ENCODE measurements at regions not wholly inside any gene's neighbourhood (a gene's known extent, or its start where the extent isn't known, plus 50 kb on each side); places are given as distances from the start of the nearest gene placed in this dataset.

- Histone ChIP-seq H3K4me1 (ENCODE audit: control insufficient read depth, insufficient read depth, low read length) (no peaks in the 10 kb centered on the region), H3K27ac (ENCODE audit: extremely low read depth, low read depth, low read length) (no peak overlapping the region), H3K9me3 (ENCODE audit: control insufficient read depth, insufficient read depth, low read depth, low read length) (no peaks in the 10 kb centered on the region), H3K4me3 (ENCODE audit: low read depth, low read length) (no peak overlapping the region), H3K36me3 (ENCODE audit: control insufficient read depth in 2 of 2, insufficient read depth in 1 of 2, low read length in 2 of 2) (no peaks in the 10 kb centered on the region)
- POLR2A ChIA-PET, result no interaction called here
- TF ChIP-seq BCL11B (tag by site-specific recombination; IDR thresholded peaks at IDR 0.05; ENCODE audit: low read depth) (no peak), REST (tag by site-specific recombination; IDR thresholded peaks at IDR 0.05) (no peak), ZNF302 (tag by site-specific recombination; IDR thresholded peaks at IDR 0.05; ENCODE audit: low read depth) (no peak), PRDM2 (tag by site-specific recombination; IDR thresholded peaks at IDR 0.05; ENCODE audit: borderline replicate concordance) (no peak), HOXA7 (CRISPR knock-in tag; IDR thresholded peaks at IDR 0.05; ENCODE audit: borderline replicate concordance) (no peak), ZNF10 (tag by site-specific recombination; IDR thresholded peaks at IDR 0.05) (no peak)
- CTCF ChIA-PET, result no interaction called here
Measured at GRCh38 chr14:82492157-82492556, 958.5 kb upstream of the SEL1L start.

GRCh38 chr14:82500222-82500621 lies 966.6 kb upstream of the SEL1L start:
- no peaks in the 10 kb centered on the region for H3K36me3 ChIP-seq (ENCODE audit: control insufficient read depth in 2 of 2, insufficient read depth in 1 of 2, low read length in 2 of 2)
- H3K9me3 ChIP-seq (ENCODE audit: control insufficient read depth, insufficient read depth, low read depth, low read length), result no peaks in the 10 kb centered on the region
- no peak overlapping the region for H3K4me3 ChIP-seq (ENCODE audit: low read depth, low read length)
- no peak for TF ChIP-seq REPIN1 (tag by site-specific recombination; IDR thresholded peaks at IDR 0.05; ENCODE audit: low read depth)
- no peak for TF ChIP-seq ZNF239 (tag by site-specific recombination; IDR thresholded peaks at IDR 0.05)
- no peak for TF ChIP-seq ZNF660 (tag by site-specific recombination; IDR thresholded peaks at IDR 0.05)
- no peak for TF ChIP-seq ZNF18 (tag by site-specific recombination; IDR thresholded peaks at IDR 0.05)
- TF ChIP-seq ZNF621 (tag by site-specific recombination; IDR thresholded peaks at IDR 0.05), result no peak
- no peak for TF ChIP-seq ZNF157 (tag by site-specific recombination; IDR thresholded peaks at IDR 0.05)
- no peak for TF ChIP-seq ZNF473 (tag by site-specific recombination; IDR thresholded peaks at IDR 0.05)
- no peak for TF ChIP-seq WT1 (tag by site-specific recombination; IDR thresholded peaks at IDR 0.05)
- TF ChIP-seq ZNF600 (tag by site-specific recombination; IDR thresholded peaks at IDR 0.05), result no peak
- no peak for TF ChIP-seq ZNF404 (tag by site-specific recombination; IDR thresholded peaks at IDR 0.05)
- ChIA-PET CTCF (no interaction called here), POLR2A (no interaction called here)
- H3K27ac ChIP-seq (ENCODE audit: extremely low read depth, low read depth, low read length), result no peak overlapping the region
- no peaks in the 10 kb centered on the region for H3K4me1 ChIP-seq (ENCODE audit: control insufficient read depth, insufficient read depth, low read length)
